GM12873 (cell line): ENCODE measurements at regions not wholly inside any gene's neighbourhood (a gene's known extent, or its start where the extent isn't known, plus 50 kb on each side); places are given as distances from the start of the nearest gene placed in this dataset.

ENCODE experiments used
- TF ChIP-seq, protein P1 (sequence below): IDR thresholded peaks from 2 replicates; pipeline ENCODE4 v1.5.1; 2012; ENCODE audit warnings: low read depth, mild to moderate bottlenecking, moderate library complexity, low read length, control low read depth; ENCODE audit not compliant: insufficient read depth; ENCODE audit errors: missing control alignments

DNA sequence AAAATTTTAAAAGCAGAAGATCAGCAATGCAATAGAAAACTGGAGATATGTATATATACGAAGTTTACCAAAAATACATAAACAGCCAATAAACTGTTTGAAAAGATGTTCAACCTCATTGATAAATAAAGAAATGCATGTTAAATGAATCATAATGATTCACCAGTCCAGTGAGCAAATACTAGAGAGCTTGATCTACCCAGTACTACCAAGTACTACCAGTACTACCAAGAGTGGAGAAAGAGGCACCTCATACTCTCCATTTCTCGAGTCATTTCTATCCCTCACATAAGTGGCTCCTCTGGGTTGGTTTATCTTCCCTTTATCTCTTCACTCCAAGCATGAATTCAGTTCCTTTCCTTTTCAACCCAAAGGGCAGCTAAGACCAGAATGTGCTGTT is 138.9 kb downstream of the MREG start:
- TF ChIP-seq, protein P1, sequence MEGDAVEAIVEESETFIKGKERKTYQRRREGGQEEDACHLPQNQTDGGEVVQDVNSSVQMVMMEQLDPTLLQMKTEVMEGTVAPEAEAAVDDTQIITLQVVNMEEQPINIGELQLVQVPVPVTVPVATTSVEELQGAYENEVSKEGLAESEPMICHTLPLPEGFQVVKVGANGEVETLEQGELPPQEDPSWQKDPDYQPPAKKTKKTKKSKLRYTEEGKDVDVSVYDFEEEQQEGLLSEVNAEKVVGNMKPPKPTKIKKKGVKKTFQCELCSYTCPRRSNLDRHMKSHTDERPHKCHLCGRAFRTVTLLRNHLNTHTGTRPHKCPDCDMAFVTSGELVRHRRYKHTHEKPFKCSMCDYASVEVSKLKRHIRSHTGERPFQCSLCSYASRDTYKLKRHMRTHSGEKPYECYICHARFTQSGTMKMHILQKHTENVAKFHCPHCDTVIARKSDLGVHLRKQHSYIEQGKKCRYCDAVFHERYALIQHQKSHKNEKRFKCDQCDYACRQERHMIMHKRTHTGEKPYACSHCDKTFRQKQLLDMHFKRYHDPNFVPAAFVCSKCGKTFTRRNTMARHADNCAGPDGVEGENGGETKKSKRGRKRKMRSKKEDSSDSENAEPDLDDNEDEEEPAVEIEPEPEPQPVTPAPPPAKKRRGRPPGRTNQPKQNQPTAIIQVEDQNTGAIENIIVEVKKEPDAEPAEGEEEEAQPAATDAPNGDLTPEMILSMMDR: no peak

DNA sequence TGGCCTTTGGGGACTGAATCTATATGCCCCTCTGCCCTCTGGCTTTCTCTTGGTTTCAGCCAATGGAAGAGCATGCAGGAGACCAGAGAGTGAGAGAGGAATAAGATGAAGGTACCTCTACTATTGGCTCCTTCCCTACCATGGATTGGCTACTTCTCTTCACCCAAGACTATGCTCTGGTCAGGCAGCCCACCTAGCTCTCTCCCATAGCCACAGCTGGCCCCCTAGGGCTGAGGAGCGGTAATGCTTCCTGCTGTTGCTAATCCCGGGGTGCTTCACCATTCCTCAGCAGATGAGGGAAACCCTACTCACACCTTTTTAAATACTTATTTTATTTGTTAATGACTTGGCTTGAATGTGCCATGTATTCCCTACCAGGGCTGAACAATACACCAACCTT is 142.4 kb downstream of the MREG start:
- TF ChIP-seq, protein P1: peak; percentile 64

DNA sequence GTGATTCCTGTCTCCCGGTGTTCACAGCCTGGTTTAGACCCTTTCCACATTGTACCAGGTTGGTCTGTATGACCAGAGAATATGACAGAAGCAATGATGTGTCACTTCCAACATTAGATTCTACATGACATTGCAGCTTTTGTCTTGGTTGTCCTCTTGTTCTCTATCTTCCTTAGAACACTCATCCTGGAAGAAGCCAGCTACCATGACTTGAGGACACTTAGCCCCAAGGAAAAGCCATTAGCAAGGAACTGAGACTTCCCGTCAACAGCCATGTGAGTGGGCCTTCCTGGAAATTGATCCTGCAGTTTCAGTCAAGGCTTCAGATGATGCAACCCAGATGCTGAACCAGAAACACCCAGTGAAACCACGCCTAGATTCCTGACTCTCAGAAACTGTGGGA is 143.3 kb downstream of the MREG start:
- TF ChIP-seq, protein P1: no peak

DNA sequence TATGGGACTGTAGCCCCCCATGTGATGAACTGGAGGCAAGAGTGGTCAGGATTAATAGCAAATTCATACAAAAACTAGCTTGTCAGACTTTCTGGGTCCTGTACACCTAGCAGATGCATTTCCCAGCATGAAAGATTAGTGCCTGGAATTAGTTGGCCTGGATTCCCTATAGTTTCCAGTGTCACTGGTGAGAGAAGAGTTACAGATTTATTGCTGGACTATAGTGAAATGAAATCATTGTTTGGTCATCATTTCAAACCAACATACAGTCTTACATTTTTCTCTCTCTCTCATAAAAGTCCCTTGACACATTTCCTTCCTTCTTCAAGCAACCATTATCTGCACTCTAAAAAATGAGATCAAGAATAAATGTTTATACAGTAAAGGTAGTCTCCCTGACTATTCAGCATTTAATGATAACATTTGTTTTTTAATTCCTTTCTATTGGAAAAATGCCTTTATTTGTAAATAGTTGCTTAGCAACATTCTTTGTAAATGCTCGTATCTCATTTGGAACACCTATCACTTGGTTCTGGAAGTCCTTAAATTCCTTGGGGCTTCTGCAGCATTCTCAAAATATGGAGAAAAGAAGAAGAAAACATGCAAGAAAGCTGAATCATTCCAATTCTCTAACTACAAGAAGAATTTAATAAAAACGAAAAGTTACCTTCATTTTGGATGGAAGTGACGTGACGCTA is 144.4 kb downstream of the MREG start:
- TF ChIP-seq, protein P1: no peak

DNA sequence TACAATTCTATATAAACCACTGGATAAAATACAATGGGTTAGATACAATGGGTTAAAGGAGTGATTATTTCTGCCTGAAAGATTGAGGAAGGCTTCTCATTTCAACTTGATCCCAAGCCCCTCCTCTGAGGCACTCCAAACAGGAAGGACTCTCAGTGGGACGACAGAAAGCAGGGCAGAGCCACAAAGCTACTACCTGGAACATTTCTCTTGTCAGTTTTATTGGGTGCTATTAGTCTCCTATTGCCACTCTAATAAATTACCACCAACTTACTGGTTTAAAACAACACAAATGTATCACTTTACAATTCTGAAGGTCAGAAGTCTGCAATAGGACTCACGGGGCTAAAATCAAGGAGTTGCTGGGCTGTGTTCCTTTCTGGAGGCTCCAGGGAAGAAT is 146.7 kb downstream of the MREG start:
- TF ChIP-seq, protein P1: no peak

DNA sequence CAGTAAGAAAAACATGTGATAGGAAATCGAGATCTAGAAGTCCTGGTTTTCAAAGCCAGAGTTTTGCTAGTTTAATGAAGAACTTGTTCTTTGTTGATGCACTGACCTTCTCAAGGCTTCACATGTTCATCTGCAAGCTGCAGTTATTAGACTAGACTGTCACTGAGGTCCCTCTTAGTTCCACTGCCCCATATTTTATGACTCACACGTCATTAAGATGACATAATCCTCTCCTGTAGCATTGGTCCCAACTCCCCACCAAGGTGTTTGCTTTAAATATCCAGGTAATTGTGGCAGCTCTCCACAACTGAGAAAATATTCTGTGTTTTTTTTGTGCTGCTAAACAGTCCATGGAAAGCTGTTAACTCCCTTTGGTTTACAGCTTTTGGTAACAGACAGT is 149.7 kb downstream of the MREG start:
- TF ChIP-seq, protein P1: no peak

DNA sequence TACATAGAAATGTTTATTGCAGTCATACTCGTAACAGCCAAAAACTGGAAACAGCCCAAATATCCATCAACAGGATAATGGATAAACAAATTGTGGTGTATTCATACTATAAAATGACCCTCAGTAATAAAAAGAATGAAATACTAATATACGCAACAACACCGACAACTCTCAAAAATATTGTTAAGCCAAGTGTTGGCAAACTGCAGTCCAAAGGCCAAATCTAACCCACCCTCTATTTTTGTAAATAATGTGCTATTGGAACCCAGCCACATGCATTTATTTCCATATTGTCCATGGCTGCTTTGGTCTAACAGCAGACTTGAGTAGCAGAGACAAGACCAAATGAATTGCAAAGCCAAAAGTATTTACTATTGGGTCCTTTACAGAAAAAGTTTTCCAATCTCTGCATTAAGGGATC is 151.0 kb downstream of the MREG start:
- TF ChIP-seq, protein P1: no peak
